ENCODE measurements at regions not wholly inside any gene's neighbourhood (a gene's known extent, or its start where the extent isn't known, plus 50 kb on each side); places are given as distances from the start of the nearest gene placed in this dataset.

DNA sequence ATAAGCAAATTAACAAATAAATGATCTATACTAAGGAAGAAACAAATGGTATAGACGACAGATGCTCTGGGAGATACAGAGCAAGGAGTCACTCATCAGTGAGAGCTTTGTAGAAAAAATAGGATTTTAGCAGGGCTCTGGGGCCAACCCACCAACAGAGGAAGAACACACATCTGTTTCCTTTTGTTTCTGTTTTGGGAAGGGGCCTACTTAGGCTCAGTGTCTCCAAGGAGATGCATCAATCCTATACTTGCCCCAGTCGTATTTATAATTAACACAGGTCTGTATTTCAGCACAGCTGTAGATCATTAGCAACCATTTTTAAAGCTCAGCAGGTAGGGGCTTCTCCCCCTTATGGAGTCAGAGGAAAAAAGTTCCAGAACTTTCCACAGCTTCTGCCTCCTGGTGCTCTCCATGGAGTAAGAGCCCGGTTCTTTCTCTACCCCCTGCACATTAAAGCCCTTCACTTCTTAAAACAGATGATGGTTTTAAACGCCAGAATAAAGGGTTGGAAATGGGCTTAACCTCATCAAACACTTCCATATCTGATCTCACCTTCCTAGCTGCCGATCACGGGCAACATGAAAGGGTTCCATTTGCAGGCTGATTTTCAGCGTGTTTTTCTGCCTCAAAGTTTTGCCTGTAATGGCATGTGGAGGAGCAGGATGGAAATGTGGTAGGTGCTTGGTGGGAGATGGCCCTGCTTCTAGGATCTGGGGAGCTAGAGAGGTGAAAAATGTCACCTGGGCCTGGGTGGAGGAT lies 291.7 kb downstream of the TCF7L2 start:
- Histone ChIP-seq H4K20me1 (ENCODE audit: insufficient read depth, low read length) (no peaks in the 10 kb centered on the region), H3K4me1 (ENCODE audit: low read length) (no peaks in the 10 kb centered on the region), H3K9ac (ENCODE audit: low read length) (no peak overlapping the region), H3F3A (ENCODE audit: insufficient read depth, low read length) (no peaks in the 10 kb centered on the region), H3K9me2 (replicated peaks; ENCODE audit: insufficient read depth, low read length) (no peaks in the 10 kb centered on the region), H3K4me3 (ENCODE audit: low read length) (no peak overlapping the region), H3K4me2 (ENCODE audit: low read depth, low read length) (no peak overlapping the region), H3K9me3 (replicated peaks; ENCODE audit: insufficient read depth, low read length) (no peaks in the 10 kb centered on the region), H3K27ac (ENCODE audit: low read length) (no peak overlapping the region), H3K27me3 (replicated peaks; ENCODE audit: insufficient read depth, low read length) (no peaks in the 10 kb centered on the region), H3K79me2 (ENCODE audit: low read length) (no peaks in the 10 kb centered on the region), H2AFZ (ENCODE audit: low read length) (no peak overlapping the region), H3K36me3 (replicated peaks; ENCODE audit: insufficient read depth, low read length) (no peaks in the 10 kb centered on the region)
- TF ChIP-seq, protein P1, sequence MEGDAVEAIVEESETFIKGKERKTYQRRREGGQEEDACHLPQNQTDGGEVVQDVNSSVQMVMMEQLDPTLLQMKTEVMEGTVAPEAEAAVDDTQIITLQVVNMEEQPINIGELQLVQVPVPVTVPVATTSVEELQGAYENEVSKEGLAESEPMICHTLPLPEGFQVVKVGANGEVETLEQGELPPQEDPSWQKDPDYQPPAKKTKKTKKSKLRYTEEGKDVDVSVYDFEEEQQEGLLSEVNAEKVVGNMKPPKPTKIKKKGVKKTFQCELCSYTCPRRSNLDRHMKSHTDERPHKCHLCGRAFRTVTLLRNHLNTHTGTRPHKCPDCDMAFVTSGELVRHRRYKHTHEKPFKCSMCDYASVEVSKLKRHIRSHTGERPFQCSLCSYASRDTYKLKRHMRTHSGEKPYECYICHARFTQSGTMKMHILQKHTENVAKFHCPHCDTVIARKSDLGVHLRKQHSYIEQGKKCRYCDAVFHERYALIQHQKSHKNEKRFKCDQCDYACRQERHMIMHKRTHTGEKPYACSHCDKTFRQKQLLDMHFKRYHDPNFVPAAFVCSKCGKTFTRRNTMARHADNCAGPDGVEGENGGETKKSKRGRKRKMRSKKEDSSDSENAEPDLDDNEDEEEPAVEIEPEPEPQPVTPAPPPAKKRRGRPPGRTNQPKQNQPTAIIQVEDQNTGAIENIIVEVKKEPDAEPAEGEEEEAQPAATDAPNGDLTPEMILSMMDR (IDR thresholded peaks at IDR 0.05; ENCODE audit: low read length): no peak
- TF ChIP-seq EZH2phosphoT487 (IDR thresholded peaks at IDR 0.05; ENCODE audit: low read length) (no peak), EZH2 (optimal IDR thresholded peaks at IDR 0.05; ENCODE audit: low read depth, low read length) (no peak)
- no peak for DNase-seq

DNA sequence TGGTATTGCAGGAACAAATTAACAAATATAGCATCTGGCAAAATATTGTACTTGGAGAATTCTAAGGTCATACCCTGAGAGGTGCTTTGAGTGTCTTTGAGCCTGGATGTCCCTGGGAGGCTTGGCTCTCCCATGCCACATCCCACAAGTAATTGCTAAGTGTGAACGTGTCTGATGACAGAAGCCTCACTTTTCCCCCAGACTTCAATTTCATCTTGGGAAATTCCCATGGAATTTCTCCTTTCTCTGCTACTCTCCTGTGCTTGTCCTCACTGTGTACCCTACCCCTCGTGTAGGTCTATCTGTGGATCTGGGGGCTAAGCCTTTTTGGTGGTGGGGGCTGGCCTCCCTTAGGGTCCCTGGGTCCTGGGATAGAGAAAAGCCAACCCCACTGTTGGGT lies 293.3 kb downstream of the TCF7L2 start:
- Histone ChIP-seq H3K79me2 (ENCODE audit: low read length) (no peaks in the 10 kb centered on the region), H3F3A (ENCODE audit: insufficient read depth, low read length) (no peaks in the 10 kb centered on the region), H3K27ac (ENCODE audit: low read length) (no peak overlapping the region), H3K4me1 (ENCODE audit: low read length) (no peaks in the 10 kb centered on the region), H3K9me3 (replicated peaks; ENCODE audit: insufficient read depth, low read length) (no peaks in the 10 kb centered on the region), H3K36me3 (replicated peaks; ENCODE audit: insufficient read depth, low read length) (no peaks in the 10 kb centered on the region), H3K4me3 (ENCODE audit: low read length) (no peak overlapping the region), H3K9me2 (replicated peaks; ENCODE audit: insufficient read depth, low read length) (no peaks in the 10 kb centered on the region), H3K9ac (ENCODE audit: low read length) (no peak overlapping the region), H4K20me1 (ENCODE audit: insufficient read depth, low read length) (no peaks in the 10 kb centered on the region), H3K27me3 (replicated peaks; ENCODE audit: insufficient read depth, low read length) (no peaks in the 10 kb centered on the region), H3K4me2 (ENCODE audit: low read depth, low read length) (no peak overlapping the region), H2AFZ (ENCODE audit: low read length) (no peak overlapping the region)
- TF ChIP-seq, protein P1 (IDR thresholded peaks at IDR 0.05; ENCODE audit: low read length): no peak
- TF ChIP-seq EZH2phosphoT487 (IDR thresholded peaks at IDR 0.05; ENCODE audit: low read length) (no peak), EZH2 (optimal IDR thresholded peaks at IDR 0.05; ENCODE audit: low read depth, low read length) (no peak)
- DNase-seq: no peak

DNA sequence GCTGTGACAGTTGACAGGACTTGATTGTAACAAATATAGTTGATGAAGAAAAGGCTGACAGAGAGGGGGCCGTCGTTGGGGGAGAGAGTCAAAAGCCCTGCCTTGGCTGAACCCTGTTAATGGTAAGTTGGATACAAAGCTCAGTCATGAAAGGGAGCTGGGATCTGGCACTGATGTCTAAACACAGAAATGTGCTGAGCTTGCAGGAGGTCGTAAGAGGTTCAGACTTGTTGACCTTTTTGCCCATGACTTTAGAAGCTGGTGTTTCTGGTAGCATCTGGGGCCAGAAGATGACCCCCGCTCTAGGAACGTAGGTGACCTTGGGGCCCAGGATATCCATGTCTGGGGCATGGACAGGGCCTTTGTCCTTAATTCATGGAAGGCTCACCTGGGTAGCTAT lies 294.7 kb downstream of the TCF7L2 start:
- Histone ChIP-seq H4K20me1 (ENCODE audit: insufficient read depth, low read length) (no peaks in the 10 kb centered on the region), H3K4me3 (ENCODE audit: low read length) (no peak overlapping the region), H3K27ac (ENCODE audit: low read length) (no peak overlapping the region), H3K9me3 (replicated peaks; ENCODE audit: insufficient read depth, low read length) (no peaks in the 10 kb centered on the region), H3K4me1 (ENCODE audit: low read length) (no peaks in the 10 kb centered on the region), H2AFZ (ENCODE audit: low read length) (no peak overlapping the region), H3K4me2 (ENCODE audit: low read depth, low read length) (no peak overlapping the region), H3F3A (ENCODE audit: insufficient read depth, low read length) (no peaks in the 10 kb centered on the region), H3K27me3 (replicated peaks; ENCODE audit: insufficient read depth, low read length) (no peaks in the 10 kb centered on the region), H3K9me2 (replicated peaks; ENCODE audit: insufficient read depth, low read length) (no peaks in the 10 kb centered on the region), H3K79me2 (ENCODE audit: low read length) (no peaks in the 10 kb centered on the region), H3K9ac (ENCODE audit: low read length) (no peak overlapping the region), H3K36me3 (replicated peaks; ENCODE audit: insufficient read depth, low read length) (no peaks in the 10 kb centered on the region)
- TF ChIP-seq EZH2phosphoT487 (IDR thresholded peaks at IDR 0.05; ENCODE audit: low read length) (no peak), EZH2 (optimal IDR thresholded peaks at IDR 0.05; ENCODE audit: low read depth, low read length) (no peak)
- TF ChIP-seq, protein P1 (IDR thresholded peaks at IDR 0.05; ENCODE audit: low read length): no peak
- DNase-seq: no peak

Measured in MM.1S (cell line).